NCI-H1105 treated with DMSO at 0.1 percent for 48 hours (cell line): ENCODE measurements at regions not wholly inside any gene's neighbourhood (a gene's known extent, or its start where the extent isn't known, plus 50 kb on each side); places are given as distances from the start of the nearest gene placed in this dataset.

Source experiments
- DNase-seq: peaks from one replicate; lab custom pipeline; 2025; lab: John Stamatoyannopoulos, UW

GRCh38 chr4:125440814-125441213 is 126.1 kb downstream of the FAT4 start:
- DNase-seq = no peak

GRCh38 chr4:125444166-125444565 is 129.4 kb downstream of the FAT4 start:
- no peak for DNase-seq

GRCh38 chr4:125445525-125445924 is 130.8 kb downstream of the FAT4 start:
- DNase-seq = no peak

GRCh38 chr4:125447551-125448290 is 133.0 kb downstream of the FAT4 start:
- DNase-seq = no peak

- no peak for DNase-seq
Observed at GRCh38 chr4:125456075-125456474, 141.3 kb downstream of the FAT4 start.

- peak; percentile 53 for DNase-seq
Observed at GRCh38 chr4:125459531-125459930, 144.8 kb downstream of the FAT4 start.

- DNase-seq = no peak
Observed at GRCh38 chr4:125461676-125462363, 147.1 kb downstream of the FAT4 start.

- no peak for DNase-seq
Observed at GRCh38 chr4:125464146-125464545, 149.4 kb downstream of the FAT4 start.

- peak; percentile 82 for DNase-seq
Observed at GRCh38 chr4:125481334-125482045, 166.7 kb downstream of the FAT4 start.

GRCh38 chr4:125482822-125483221 is 168.1 kb downstream of the FAT4 start:
- DNase-seq = no peak

GRCh38 chr4:125483278-125483677 is 168.5 kb downstream of the FAT4 start:
- no peak for DNase-seq

GRCh38 chr4:125484912-125485311 is 170.2 kb downstream of the FAT4 start:
- no peak for DNase-seq

GRCh38 chr4:125486351-125486750 is 171.6 kb downstream of the FAT4 start:
- no peak for DNase-seq

GRCh38 chr4:125489952-125490690 is 175.4 kb downstream of the FAT4 start:
- DNase-seq = no peak

- no peak for DNase-seq
Observed at GRCh38 chr4:125492957-125493356, 178.2 kb downstream of the FAT4 start.

- DNase-seq = no peak
Observed at GRCh38 chr4:125497861-125498260, 183.1 kb downstream of the FAT4 start.

- DNase-seq = no peak
Observed at GRCh38 chr4:125498981-125499380, 184.2 kb downstream of the FAT4 start.

GRCh38 chr4:125501090-125501489 is 186.3 kb downstream of the FAT4 start:
- DNase-seq = no peak

GRCh38 chr4:125501568-125501967 is 186.8 kb downstream of the FAT4 start:
- DNase-seq = no peak

- no peak for DNase-seq
Observed at GRCh38 chr4:125505621-125506020, 190.9 kb downstream of the FAT4 start.

GRCh38 chr4:125507141-125507540 is 192.4 kb downstream of the FAT4 start:
- DNase-seq = no peak

- DNase-seq = no peak
Observed at GRCh38 chr4:125511715-125512114, 197.0 kb downstream of the FAT4 start.
